CD4-positive, alpha-beta memory T cell (primary cell): ENCODE measurements at regions not wholly inside any gene's neighbourhood (a gene's known extent, or its start where the extent isn't known, plus 50 kb on each side); places are given as distances from the start of the nearest gene placed in this dataset.
A peak's percentile ranks its signal among the peaks of the same experiment; 100 is the strongest.

ENCODE experiments used
- CTCF ChIA-PET: fragments of 350-600 bp; sonication (Branson Sonifier 250); formaldehyde crosslinking; loops from one replicate; lab custom pipeline; 2021; ENCODE audit warnings: inconsistent platforms; ENCODE audit not compliant: partially characterized antibody; lab: Charles Lee
- POLR2A ChIA-PET: fragments of 350-600 bp; sonication (Branson Sonifier 250); formaldehyde crosslinking; loops from one replicate; lab custom pipeline; 2021; ENCODE audit not compliant: partially characterized antibody; lab: Charles Lee
- DNase-seq, 5 donors: peaks; one replicate each; pipeline versions ENCODE4 v3.0.0 to v3.0.0-alpha.2; 2020 to 2022; ENCODE audit warnings: mixed read lengths in 1 of 5
- H3K27ac ChIP-seq: one replicate; pipeline ENCODE4 v1.7.0; 2013; ENCODE audit warnings: low read depth, low read length
- H3K27me3 ChIP-seq: 2 replicates; pipeline ENCODE4 v1.7.0; 2013; ENCODE audit warnings: mild to moderate bottlenecking, low read length, moderate library complexity; ENCODE audit not compliant: insufficient read depth
- H3K36me3 ChIP-seq: 2 replicates; pipeline ENCODE4 v1.7.0; 2013; ENCODE audit warnings: mild to moderate bottlenecking, low read length, moderate library complexity; ENCODE audit not compliant: insufficient read depth
- H3K4me1 ChIP-seq: 2 replicates; pipeline ENCODE4 v1.7.0; 2013; ENCODE audit warnings: mild to moderate bottlenecking, low read length, moderate library complexity; ENCODE audit not compliant: insufficient read depth
- H3K4me3 ChIP-seq, 2 donors: one replicate each; pipeline ENCODE4 v1.7.0; 2013; ENCODE audit warnings: low read length in 2 of 2, mild to moderate bottlenecking in 1 of 2
- H3K9me3 ChIP-seq, 2 donors: one replicate each; pipeline ENCODE4 v1.7.0; 2013; ENCODE audit warnings: low read length in 2 of 2, control low read depth in 1 of 2; ENCODE audit not compliant: control insufficient read depth in 1 of 2
- H3K27ac Mint-ChIP-seq, 7 donors: one replicate each; pipeline ENCODE4 v1.8.0; 2020 to 2021; ENCODE audit warnings: mixed read lengths in 7 of 7, mild to moderate bottlenecking in 6 of 7, inconsistent platforms in 3 of 7, moderate library complexity in 3 of 7
- H3K27me3 Mint-ChIP-seq, 2 donors: one replicate each; pipeline ENCODE4 v1.8.0; 2020 to 2021; ENCODE audit warnings: mixed read lengths in 2 of 2
- H3K36me3 Mint-ChIP-seq, 2 donors: one replicate each; pipeline ENCODE4 v1.8.0; 2020 to 2021; ENCODE audit warnings: mixed read lengths in 2 of 2, inconsistent platforms in 1 of 2, mild to moderate bottlenecking in 1 of 2
- H3K4me1 Mint-ChIP-seq, 4 donors: one replicate each; pipeline ENCODE4 v1.8.0; 2020 to 2021; ENCODE audit warnings: mixed read lengths in 4 of 4, mild to moderate bottlenecking in 1 of 4
- H3K4me3 Mint-ChIP-seq, 8 donors: one replicate each; pipeline ENCODE4 v1.8.0; 2020 to 2021; ENCODE audit warnings: mixed read lengths in 8 of 8, mild to moderate bottlenecking in 7 of 8, moderate library complexity in 6 of 8, inconsistent platforms in 3 of 8
- H3K9me3 Mint-ChIP-seq, 8 donors: one replicate each; pipeline ENCODE4 v1.8.0; 2020 to 2021; ENCODE audit warnings: mixed read lengths in 8 of 8, mild to moderate bottlenecking in 5 of 8, inconsistent platforms in 3 of 8, moderate library complexity in 1 of 8
- intact Hi-C: fragments of 100-400 bp; cut with micrococcal nuclease; formaldehyde crosslinking; loops from one replicate; pipeline ENCODE4 v1.15.1; 2023

GRCh38 chr2:133941666-133942065 is 312.2 kb upstream of the MGAT5 start:
- ChIA-PET CTCF (interaction anchor here (0.8 kb wide), 1 partner anchor 32 kb away, joined by 3 read pairs; no protein-coding TSS in a partner anchor), POLR2A (no interaction called here)
- Histone ChIP-seq H3K4me3 (no peak overlapping the region), H3K9me3 (no peaks in the 10 kb centered on the region), H3K4me1 (no peaks in the 10 kb centered on the region), H3K27ac (no peak overlapping the region), H3K27me3 (peaks cover 7% of the 10 kb centered on the region), H3K36me3 (no peaks in the 10 kb centered on the region)
- Mint-ChIP-seq H3K27ac (no peak overlapping the region), H3K36me3 (no peaks in the 10 kb centered on the region), H3K4me1 (no peaks in the 10 kb centered on the region), H3K27me3 (peaks cover 1 to 4% of the 10 kb centered on the region in 2 donors), H3K9me3 (no peaks in the 10 kb centered on the region), H3K4me3 (no peak overlapping the region)
- intact Hi-C loops, result no loop called here
- no peak for DNase-seq

GRCh38 chr2:133942398-133942797 is 311.5 kb upstream of the MGAT5 start:
- peaks cover 7% of the 10 kb centered on the region for H3K27me3 ChIP-seq
- H3K36me3 Mint-ChIP-seq, result no peaks in the 10 kb centered on the region
- no peak overlapping the region for H3K4me3 ChIP-seq
- intact Hi-C loops, result no loop called here
- no peak overlapping the region for H3K27ac Mint-ChIP-seq
- H3K4me3 Mint-ChIP-seq, result no peak overlapping the region
- H3K9me3 ChIP-seq, result no peaks in the 10 kb centered on the region
- no peaks in the 10 kb centered on the region for H3K4me1 Mint-ChIP-seq
- ChIA-PET CTCF (no interaction called here), POLR2A (no interaction called here)
- H3K36me3 ChIP-seq, result no peaks in the 10 kb centered on the region
- H3K27ac ChIP-seq, result no peak overlapping the region
- DNase-seq, result no peak
- no peaks in the 10 kb centered on the region for H3K4me1 ChIP-seq
- peaks cover 1 to 4% of the 10 kb centered on the region in 2 donors for H3K27me3 Mint-ChIP-seq
- H3K9me3 Mint-ChIP-seq, result no peaks in the 10 kb centered on the region

- H3K9me3 Mint-ChIP-seq, result no peaks in the 10 kb centered on the region
- H3K4me1 ChIP-seq, result no peaks in the 10 kb centered on the region
- ChIA-PET POLR2A (no interaction called here), CTCF (no interaction called here)
- H3K27ac ChIP-seq, result no peak overlapping the region
- intact Hi-C loops, result no loop called here
- peaks cover 2% of the 10 kb centered on the region for H3K27me3 ChIP-seq
- no peak overlapping the region for H3K27ac Mint-ChIP-seq
- H3K4me3 Mint-ChIP-seq, result no peak overlapping the region
- no peak overlapping the region for H3K4me3 ChIP-seq
- peaks cover 1 to 4% of the 10 kb centered on the region in 2 donors for H3K27me3 Mint-ChIP-seq
- DNase-seq, result no peak
- no peaks in the 10 kb centered on the region for H3K4me1 Mint-ChIP-seq
- no peaks in the 10 kb centered on the region for H3K9me3 ChIP-seq
- no peaks in the 10 kb centered on the region for H3K36me3 Mint-ChIP-seq
- no peaks in the 10 kb centered on the region for H3K36me3 ChIP-seq
These were observed 310.8 kb upstream of the MGAT5 start for GRCh38 chr2:133943108-133943507.

GRCh38 chr2:133945089-133945488 is 308.8 kb upstream of the MGAT5 start:
- Mint-ChIP-seq H3K9me3 (no peaks in the 10 kb centered on the region), H3K27me3 (peaks cover 1 to 4% of the 10 kb centered on the region in 2 donors), H3K36me3 (no peaks in the 10 kb centered on the region), H3K27ac (peak overlapping the region in 2 of 7 donors; percentile 8 to 45), H3K4me1 (no peaks in the 10 kb centered on the region), H3K4me3 (no peak overlapping the region)
- Histone ChIP-seq H3K4me1 (no peaks in the 10 kb centered on the region), H3K4me3 (no peak overlapping the region), H3K27ac (no peak overlapping the region), H3K36me3 (no peaks in the 10 kb centered on the region), H3K9me3 (no peaks in the 10 kb centered on the region), H3K27me3 (no peaks in the 10 kb centered on the region)
- ChIA-PET CTCF (no interaction called here), POLR2A (no interaction called here)
- DNase-seq, result no peak
- intact Hi-C loops, result no loop called here

GRCh38 chr2:133947057-133947456 is 306.8 kb upstream of the MGAT5 start:
- H3K27me3 Mint-ChIP-seq, result peaks cover 1 to 4% of the 10 kb centered on the region in 2 donors
- no peak overlapping the region for H3K4me3 Mint-ChIP-seq
- Histone ChIP-seq H3K36me3 (no peaks in the 10 kb centered on the region), H3K27ac (no peak overlapping the region), H3K4me1 (no peaks in the 10 kb centered on the region), H3K4me3 (no peak overlapping the region), H3K9me3 (no peaks in the 10 kb centered on the region), H3K27me3 (no peaks in the 10 kb centered on the region)
- no peak for DNase-seq
- H3K9me3 Mint-ChIP-seq, result no peaks in the 10 kb centered on the region
- no peaks in the 10 kb centered on the region for H3K36me3 Mint-ChIP-seq
- ChIA-PET POLR2A (no interaction called here), CTCF (no interaction called here)
- H3K27ac Mint-ChIP-seq, result no peak overlapping the region
- no peaks in the 10 kb centered on the region for H3K4me1 Mint-ChIP-seq
- intact Hi-C loops, result no loop called here

- Histone ChIP-seq H3K9me3 (no peaks in the 10 kb centered on the region), H3K4me3 (no peak overlapping the region), H3K27me3 (no peaks in the 10 kb centered on the region), H3K36me3 (no peaks in the 10 kb centered on the region), H3K27ac (no peak overlapping the region), H3K4me1 (no peaks in the 10 kb centered on the region)
- H3K4me1 Mint-ChIP-seq, result no peaks in the 10 kb centered on the region
- CTCF ChIA-PET, result interaction anchor here (1.3 kb wide), 1 partner anchor 9 kb away, joined by 3 read pairs; no protein-coding TSS in a partner anchor
- no peaks in the 10 kb centered on the region for H3K9me3 Mint-ChIP-seq
- intact Hi-C loops, result no loop called here
- no peaks in the 10 kb centered on the region for H3K36me3 Mint-ChIP-seq
- H3K4me3 Mint-ChIP-seq, result no peak overlapping the region
- H3K27ac Mint-ChIP-seq, result no peak overlapping the region
- POLR2A ChIA-PET, result no interaction called here
- H3K27me3 Mint-ChIP-seq, result peaks cover 0 to 1% of the 10 kb centered on the region in 2 donors
- DNase-seq, result no peak
These were observed 305.1 kb upstream of the MGAT5 start for GRCh38 chr2:133948610-133949290.

- no peak overlapping the region for H3K27ac ChIP-seq
- CTCF ChIA-PET, result interaction anchor here (1.3 kb wide), 1 partner anchor 8 kb away, joined by 3 read pairs; no protein-coding TSS in a partner anchor
- intact Hi-C loops, result no loop called here
- H3K36me3 ChIP-seq, result no peaks in the 10 kb centered on the region
- H3K9me3 ChIP-seq, result no peaks in the 10 kb centered on the region
- Mint-ChIP-seq H3K27ac (no peak overlapping the region), H3K27me3 (peaks cover 0 to 1% of the 10 kb centered on the region in 2 donors), H3K4me1 (no peaks in the 10 kb centered on the region), H3K9me3 (no peaks in the 10 kb centered on the region), H3K36me3 (no peaks in the 10 kb centered on the region), H3K4me3 (no peak overlapping the region)
- no peak for DNase-seq
- POLR2A ChIA-PET, result no interaction called here
- H3K27me3 ChIP-seq, result no peaks in the 10 kb centered on the region
- H3K4me1 ChIP-seq, result no peaks in the 10 kb centered on the region
- no peak overlapping the region for H3K4me3 ChIP-seq
These were observed 304.3 kb upstream of the MGAT5 start for GRCh38 chr2:133949595-133949994.
